H9 (cell line): ENCODE measurements at regions not wholly inside any gene's neighbourhood (a gene's known extent, or its start where the extent isn't known, plus 50 kb on each side); places are given as distances from the start of the nearest gene placed in this dataset.

Source experiments
- DNase-seq: peaks from one replicate; pipeline ENCODE4 v3.0.0-alpha.2; 2017
- H2AFZ ChIP-seq: one replicate; pipeline ENCODE4 v1.6.1; 2013; ENCODE audit warnings: mild to moderate bottlenecking, low read length, control low read depth, moderate library complexity
- H2AK5ac ChIP-seq: 2 replicates; pipeline ENCODE4 v1.6.1; 2013; ENCODE audit warnings: low read length, control low read depth, mixed read lengths; ENCODE audit not compliant: insufficient read length
- H2BK120ac ChIP-seq: one replicate; pipeline ENCODE4 v1.6.1; 2013; ENCODE audit warnings: low read depth, mild to moderate bottlenecking, low read length, control low read depth, inconsistent platforms; ENCODE audit not compliant: poor library complexity, severe bottlenecking
- H2BK12ac ChIP-seq: 2 replicates; pipeline ENCODE4 v1.6.1; 2013; ENCODE audit warnings: low read length, control low read depth, mixed read lengths, low read depth; ENCODE audit not compliant: insufficient read length
- H2BK15ac ChIP-seq: 2 replicates; pipeline ENCODE4 v1.6.1; 2013; ENCODE audit warnings: low read depth, low read length, control low read depth
- H2BK20ac ChIP-seq: one replicate; pipeline ENCODE4 v1.6.1; 2013; ENCODE audit warnings: low read depth, mild to moderate bottlenecking, low read length, control low read depth, inconsistent platforms; ENCODE audit not compliant: poor library complexity, severe bottlenecking
- H2BK5ac ChIP-seq: 2 replicates; pipeline ENCODE4 v1.6.1; 2013; ENCODE audit warnings: low read length, control low read depth, mixed read lengths; ENCODE audit not compliant: insufficient read length
- H3K14ac ChIP-seq: 2 replicates; pipeline ENCODE4 v1.6.1; 2013; ENCODE audit warnings: low read length, control low read depth; ENCODE audit not compliant: insufficient read depth
- H3K18ac ChIP-seq: 2 replicates; pipeline ENCODE4 v1.6.1; 2013; ENCODE audit warnings: low read depth, mild to moderate bottlenecking, mixed read lengths, low read length, control low read depth; ENCODE audit not compliant: insufficient read length
- H3K23ac ChIP-seq: 2 replicates; pipeline ENCODE4 v1.6.1; 2013; ENCODE audit warnings: low read length, control low read depth, mixed read lengths, low read depth; ENCODE audit not compliant: insufficient read length
- H3K23me2 ChIP-seq: 2 replicates; pipeline ENCODE4 v1.6.1; 2013; ENCODE audit warnings: low read depth, mild to moderate bottlenecking, mixed read lengths, low read length, control low read depth; ENCODE audit not compliant: insufficient read length, poor library complexity, severe bottlenecking
- H3K27ac ChIP-seq: 2 replicates; pipeline ENCODE4 v1.5.1; 2013; ENCODE audit warnings: low read length, control low read depth, mixed read lengths, low read depth; ENCODE audit not compliant: insufficient read length
- H3K27me3 ChIP-seq: 2 replicates; pipeline ENCODE4 v1.6.1; 2013; ENCODE audit warnings: low read length, control low read depth, inconsistent platforms; ENCODE audit not compliant: insufficient read depth
- H3K4ac ChIP-seq: 2 replicates; pipeline ENCODE4 v1.6.1; 2013; ENCODE audit warnings: low read depth, mild to moderate bottlenecking, control low read depth, inconsistent platforms, low read length, moderate library complexity
- H3K4me1 ChIP-seq: 2 replicates; pipeline ENCODE4 v1.6.1; 2013; ENCODE audit warnings: low read length, control low read depth, inconsistent platforms; ENCODE audit not compliant: insufficient read depth
- H3K4me2 ChIP-seq: 2 replicates; pipeline ENCODE4 v1.6.1; 2013; ENCODE audit warnings: low read length, control low read depth, mixed read lengths; ENCODE audit not compliant: insufficient read length, insufficient read depth
- H3K56ac ChIP-seq: 2 replicates; pipeline ENCODE4 v1.6.1; 2013; ENCODE audit warnings: low read depth, mild to moderate bottlenecking, mixed read lengths, low read length, control low read depth; ENCODE audit not compliant: insufficient read length
- H3K79me1 ChIP-seq: 2 replicates; pipeline ENCODE4 v1.6.1; 2013; ENCODE audit warnings: low read depth, mild to moderate bottlenecking, moderate library complexity, low read length, control low read depth, inconsistent platforms; ENCODE audit not compliant: insufficient read depth, poor library complexity, severe bottlenecking
- H3K79me2 ChIP-seq: 2 replicates; pipeline ENCODE4 v1.6.1; 2013; ENCODE audit warnings: low read length, control low read depth, inconsistent platforms; ENCODE audit not compliant: insufficient read depth
- H3K9ac ChIP-seq: 2 replicates; pipeline ENCODE4 v1.6.1; 2013; ENCODE audit warnings: low read length, control low read depth, mixed read lengths; ENCODE audit not compliant: insufficient read length; ENCODE audit errors: extremely low read depth
- H3K9me3 ChIP-seq: one replicate; pipeline ENCODE4 v1.6.1; 2013; ENCODE audit warnings: low read depth, low read length, inconsistent platforms; ENCODE audit not compliant: control insufficient read depth
- H3T11ph ChIP-seq: one replicate; pipeline ENCODE4 v1.6.1; 2013; ENCODE audit warnings: mild to moderate bottlenecking, low read length, control low read depth, inconsistent platforms
- H4K20me1 ChIP-seq: one replicate; pipeline ENCODE4 v1.6.1; 2013; ENCODE audit not compliant: control insufficient read depth, insufficient read length, insufficient read depth
- H4K5ac ChIP-seq: 2 replicates; pipeline ENCODE4 v1.6.1; 2013; ENCODE audit warnings: low read depth, mild to moderate bottlenecking, mixed read lengths, low read length, control low read depth; ENCODE audit not compliant: insufficient read length
- H4K8ac ChIP-seq: replicated peaks from 2 replicates; pipeline ENCODE4 v1.6.1; 2013; ENCODE audit warnings: low read length, control low read depth, mixed read lengths, low read depth; ENCODE audit not compliant: insufficient read length
- H4K91ac ChIP-seq: 2 replicates; pipeline ENCODE4 v1.6.1; 2013; ENCODE audit warnings: low read depth, mild to moderate bottlenecking, moderate library complexity, mixed read lengths, low read length, control low read depth; ENCODE audit not compliant: insufficient read length
- H3K27ac Mint-ChIP-seq, 3 experiments: 2 replicates in 2 of 3; 3 replicates in 1 of 3; pipeline ENCODE4 v1.8.0; 2020 to 2021; ENCODE audit warnings: mixed read lengths in 3 of 3, mild to moderate bottlenecking in 1 of 3, moderate library complexity in 1 of 3
- H3K27me3 Mint-ChIP-seq: 2 replicates; pipeline ENCODE4 v1.8.0; 2021; ENCODE audit warnings: low read depth, mild to moderate bottlenecking, moderate library complexity, mixed read lengths
- H3K36me3 Mint-ChIP-seq, 3 experiments: 2 replicates in 2 of 3; 3 replicates in 1 of 3; pipeline ENCODE4 v1.8.0; 2020 to 2021; ENCODE audit warnings: low read depth in 3 of 3, mixed read lengths in 3 of 3; ENCODE audit not compliant: insufficient read depth in 1 of 3
- H3K4me1 Mint-ChIP-seq, 2 experiments: 2 replicates each; pipeline ENCODE4 v1.8.0; 2020; ENCODE audit warnings: mixed read lengths in 2 of 2
- H3K4me3 Mint-ChIP-seq, 2 experiments: 2 replicates in 1 of 2; 3 replicates in 1 of 2; pipeline ENCODE4 v1.8.0; 2020 to 2021; ENCODE audit warnings: mild to moderate bottlenecking in 2 of 2, mixed read lengths in 2 of 2, moderate library complexity in 1 of 2
- H3K9me3 Mint-ChIP-seq, 2 experiments: 2 replicates in 1 of 2; 3 replicates in 1 of 2; pipeline ENCODE4 v1.8.0; 2020; ENCODE audit warnings: mild to moderate bottlenecking in 2 of 2, mixed read lengths in 2 of 2, moderate library complexity in 1 of 2
- WGBS: extraction: QIAGEN DNeasy Blood & Tissue Kit; methylation state at CpG from one replicate; pipeline ENCODE4 v1.1.7; 2013; ENCODE audit warnings: missing lambda C conversion rate, low lambda C conversion rate, mixed read lengths; ENCODE audit not compliant: insufficient read length; ENCODE audit errors: extremely low coverage; 5-methylcytosine and 5-hydroxymethylcytosine counted together
- TF ChIP-seq, protein P1 (sequence below): fragments of 200-600 bp; sonication (generic); conservative IDR thresholded peaks from 3 replicates; pipeline ENCODE4 v1.8.0; 2021; ENCODE audit warnings: antibody characterized with exemption, mild to moderate bottlenecking

DNA sequence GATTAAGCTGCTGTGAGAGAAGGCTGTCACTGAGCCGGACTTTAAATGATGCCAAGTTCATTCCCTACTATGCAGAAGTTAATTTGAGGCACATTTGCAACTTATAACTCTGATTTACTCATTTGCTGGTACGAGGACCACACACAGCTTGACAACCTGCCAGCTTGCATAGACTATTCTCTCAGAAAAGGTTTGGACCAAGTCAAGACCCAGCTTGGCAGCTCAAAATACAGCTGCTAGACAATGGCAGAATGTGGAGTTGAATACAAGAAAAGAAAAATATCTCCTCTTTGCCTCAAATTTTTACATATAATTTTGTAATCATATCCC is 338.9 kb downstream of the DHX15 start:
- no peak overlapping the region for H2BK15ac ChIP-seq
- H4K5ac ChIP-seq: no peak overlapping the region
- no CpG with 5 or more reads among the region's 2 CpGs for WGBS
- H3K56ac ChIP-seq: no peak overlapping the region
- no peaks in the 10 kb centered on the region for H3K79me1 ChIP-seq
- no peak overlapping the region for H2BK12ac ChIP-seq
- H2BK120ac ChIP-seq: no peak overlapping the region
- no peaks in the 10 kb centered on the region for H3K79me2 ChIP-seq
- no peak overlapping the region for H4K8ac ChIP-seq
- H2AFZ ChIP-seq: no peak overlapping the region
- no peaks in the 10 kb centered on the region for H3K9me3 ChIP-seq
- H2BK5ac ChIP-seq: no peak overlapping the region
- no peak overlapping the region for H3K18ac ChIP-seq
- H2AK5ac ChIP-seq: no peak overlapping the region
- peaks cover 6% of the 10 kb centered on the region; the same call in 1 of the 2 replicates for H3K4me1 ChIP-seq
- no peaks in the 10 kb centered on the region for H3K23me2 ChIP-seq
- TF ChIP-seq, protein P1, sequence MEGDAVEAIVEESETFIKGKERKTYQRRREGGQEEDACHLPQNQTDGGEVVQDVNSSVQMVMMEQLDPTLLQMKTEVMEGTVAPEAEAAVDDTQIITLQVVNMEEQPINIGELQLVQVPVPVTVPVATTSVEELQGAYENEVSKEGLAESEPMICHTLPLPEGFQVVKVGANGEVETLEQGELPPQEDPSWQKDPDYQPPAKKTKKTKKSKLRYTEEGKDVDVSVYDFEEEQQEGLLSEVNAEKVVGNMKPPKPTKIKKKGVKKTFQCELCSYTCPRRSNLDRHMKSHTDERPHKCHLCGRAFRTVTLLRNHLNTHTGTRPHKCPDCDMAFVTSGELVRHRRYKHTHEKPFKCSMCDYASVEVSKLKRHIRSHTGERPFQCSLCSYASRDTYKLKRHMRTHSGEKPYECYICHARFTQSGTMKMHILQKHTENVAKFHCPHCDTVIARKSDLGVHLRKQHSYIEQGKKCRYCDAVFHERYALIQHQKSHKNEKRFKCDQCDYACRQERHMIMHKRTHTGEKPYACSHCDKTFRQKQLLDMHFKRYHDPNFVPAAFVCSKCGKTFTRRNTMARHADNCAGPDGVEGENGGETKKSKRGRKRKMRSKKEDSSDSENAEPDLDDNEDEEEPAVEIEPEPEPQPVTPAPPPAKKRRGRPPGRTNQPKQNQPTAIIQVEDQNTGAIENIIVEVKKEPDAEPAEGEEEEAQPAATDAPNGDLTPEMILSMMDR: no peak
- H3K4me2 ChIP-seq: no peak overlapping the region
- no peak overlapping the region for H3K9ac ChIP-seq
- no peak overlapping the region for H4K91ac ChIP-seq
- H3K23ac ChIP-seq: no peak overlapping the region
- H3K36me3 Mint-ChIP-seq: no peaks in the 10 kb centered on the region
- no peak overlapping the region for H3K27ac ChIP-seq
- no peaks in the 10 kb centered on the region; the same call in 1 of the 2 replicates for H3K27me3 Mint-ChIP-seq
- no peak for DNase-seq
- no peak overlapping the region for H2BK20ac ChIP-seq
- no peak overlapping the region for H3K4me3 Mint-ChIP-seq
- H3K4ac ChIP-seq: no peak overlapping the region
- H4K20me1 ChIP-seq: no peaks in the 10 kb centered on the region
- H3K4me1 Mint-ChIP-seq: peaks cover 22 to 24% of the 10 kb centered on the region in 2 experiments
- no peaks in the 10 kb centered on the region for H3K9me3 Mint-ChIP-seq
- no peak overlapping the region for H3T11ph ChIP-seq
- H3K27ac Mint-ChIP-seq: no peak overlapping the region
- no peak overlapping the region for H3K14ac ChIP-seq
- H3K27me3 ChIP-seq: no peaks in the 10 kb centered on the region
